ENCODE measurements at regions not wholly inside any gene's neighbourhood (a gene's known extent, or its start where the extent isn't known, plus 50 kb on each side); places are given as distances from the start of the nearest gene placed in this dataset.

GRCh38 chr4:14337892-14338584, 664.2 kb upstream of the CPEB2 start:
- CTCF ChIA-PET: no interaction called here
- no peaks in the 10 kb centered on the region for H3K4me1 ChIP-seq (ENCODE audit: insufficient read depth, low read length)
- Mint-ChIP-seq H3K4me3 (no peak overlapping the region), H3K27ac (no peak overlapping the region), H3K4me1 (no peaks in the 10 kb centered on the region), H3K36me3 (no peaks in the 10 kb centered on the region), H3K27me3 (no peaks in the 10 kb centered on the region), H3K9me3 (peaks cover 0 to 3% (median 0%) of the 10 kb centered on the region in 5 donors)
- no peaks in the 10 kb centered on the region for H3K9me3 ChIP-seq (ENCODE audit: low read length)
- DNase-seq: no peak
- H3K4me3 ChIP-seq (ENCODE audit: low read length): no peak overlapping the region
- no peak overlapping the region for H3K27ac ChIP-seq (ENCODE audit: low read depth, low read length)
- POLR2A ChIA-PET: no interaction called here
- H3K27me3 ChIP-seq (ENCODE audit: insufficient read depth, low read length, poor library complexity, severe bottlenecking): no peaks in the 10 kb centered on the region
- H3K36me3 ChIP-seq (ENCODE audit: insufficient read depth, low read length): no peaks in the 10 kb centered on the region

- H3K36me3 ChIP-seq (ENCODE audit: insufficient read depth, low read length): no peaks in the 10 kb centered on the region
- H3K27ac ChIP-seq (ENCODE audit: low read depth, low read length): no peak overlapping the region
- H3K27me3 ChIP-seq (ENCODE audit: insufficient read depth, low read length, poor library complexity, severe bottlenecking): no peaks in the 10 kb centered on the region
- Mint-ChIP-seq H3K36me3 (no peaks in the 10 kb centered on the region), H3K27ac (no peak overlapping the region), H3K9me3 (peaks cover 0 to 3% (median 0%) of the 10 kb centered on the region in 5 donors), H3K4me1 (no peaks in the 10 kb centered on the region), H3K4me3 (no peak overlapping the region), H3K27me3 (no peaks in the 10 kb centered on the region)
- ChIA-PET POLR2A (no interaction called here), CTCF (no interaction called here)
- H3K4me1 ChIP-seq (ENCODE audit: insufficient read depth, low read length): no peaks in the 10 kb centered on the region
- H3K9me3 ChIP-seq (ENCODE audit: low read length): no peaks in the 10 kb centered on the region
- DNase-seq: no peak
- no peak overlapping the region for H3K4me3 ChIP-seq (ENCODE audit: low read length)
Observed at GRCh38 chr4:14338585-14339265, 663.6 kb upstream of the CPEB2 start.

DNA sequence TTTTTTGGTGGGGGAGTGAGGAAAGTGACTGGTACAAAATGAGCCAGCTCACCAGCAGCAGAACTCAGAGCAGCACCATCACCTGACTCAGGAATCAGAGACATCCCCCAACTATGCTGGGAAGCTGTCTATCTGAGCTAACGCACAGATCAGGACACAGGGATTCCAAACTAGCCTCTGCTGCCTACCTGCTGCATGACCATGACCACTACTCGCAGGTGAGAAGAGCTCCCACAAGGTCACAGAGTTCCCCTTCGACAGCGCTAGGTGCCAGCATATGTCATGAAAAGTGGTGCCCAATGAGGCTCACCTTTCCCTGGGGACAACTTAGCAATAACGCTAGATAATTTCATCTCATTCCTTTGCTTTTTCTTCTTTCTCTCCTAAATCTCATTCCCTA, 662.6 kb upstream of the CPEB2 start:
- H3K27ac Mint-ChIP-seq: no peak overlapping the region
- no peaks in the 10 kb centered on the region for H3K36me3 Mint-ChIP-seq
- no peak overlapping the region for H3K4me3 ChIP-seq (ENCODE audit: low read length)
- ChIA-PET POLR2A (no interaction called here), CTCF (no interaction called here)
- H3K9me3 ChIP-seq (ENCODE audit: low read length): no peaks in the 10 kb centered on the region
- no peaks in the 10 kb centered on the region for H3K36me3 ChIP-seq (ENCODE audit: insufficient read depth, low read length)
- no peak for DNase-seq
- no peaks in the 10 kb centered on the region for H3K27me3 Mint-ChIP-seq
- peaks cover 0 to 3% (median 0%) of the 10 kb centered on the region in 5 donors for H3K9me3 Mint-ChIP-seq
- H3K27ac ChIP-seq (ENCODE audit: low read depth, low read length): no peak overlapping the region
- H3K4me1 ChIP-seq (ENCODE audit: insufficient read depth, low read length): no peaks in the 10 kb centered on the region
- no peaks in the 10 kb centered on the region for H3K27me3 ChIP-seq (ENCODE audit: insufficient read depth, low read length, poor library complexity, severe bottlenecking)
- H3K4me1 Mint-ChIP-seq: no peaks in the 10 kb centered on the region
- no peak overlapping the region for H3K4me3 Mint-ChIP-seq

- no peaks in the 10 kb centered on the region for H3K4me1 ChIP-seq (ENCODE audit: insufficient read depth, low read length)
- POLR2A ChIA-PET: no interaction called here
- no peaks in the 10 kb centered on the region for H3K36me3 ChIP-seq (ENCODE audit: insufficient read depth, low read length)
- CTCF ChIA-PET: no interaction called here
- no peak overlapping the region for H3K27ac Mint-ChIP-seq
- no peaks in the 10 kb centered on the region for H3K27me3 ChIP-seq (ENCODE audit: insufficient read depth, low read length, poor library complexity, severe bottlenecking)
- H3K9me3 Mint-ChIP-seq: peaks cover 0 to 2% (median 0%) of the 10 kb centered on the region in 5 donors
- H3K4me3 Mint-ChIP-seq: no peak overlapping the region
- no peaks in the 10 kb centered on the region for H3K36me3 Mint-ChIP-seq
- no peak for DNase-seq
- H3K4me3 ChIP-seq (ENCODE audit: low read length): no peak overlapping the region
- no peaks in the 10 kb centered on the region for H3K27me3 Mint-ChIP-seq
- no peaks in the 10 kb centered on the region for H3K4me1 Mint-ChIP-seq
- H3K9me3 ChIP-seq (ENCODE audit: low read length): no peaks in the 10 kb centered on the region
- H3K27ac ChIP-seq (ENCODE audit: low read depth, low read length): no peak overlapping the region
Observed at GRCh38 chr4:14340321-14340720, 662.0 kb upstream of the CPEB2 start.

- Histone ChIP-seq H3K9me3 (ENCODE audit: low read length) (no peaks in the 10 kb centered on the region), H3K27ac (ENCODE audit: low read depth, low read length) (no peak overlapping the region), H3K36me3 (ENCODE audit: insufficient read depth, low read length) (no peaks in the 10 kb centered on the region), H3K27me3 (ENCODE audit: insufficient read depth, low read length, poor library complexity, severe bottlenecking) (no peaks in the 10 kb centered on the region), H3K4me1 (ENCODE audit: insufficient read depth, low read length) (no peaks in the 10 kb centered on the region), H3K4me3 (ENCODE audit: low read length) (no peak overlapping the region)
- H3K36me3 Mint-ChIP-seq: no peaks in the 10 kb centered on the region
- CTCF ChIA-PET: no interaction called here
- peaks cover 0 to 4% (median 0%) of the 10 kb centered on the region in 5 donors for H3K9me3 Mint-ChIP-seq
- H3K4me3 Mint-ChIP-seq: no peak overlapping the region
- H3K27ac Mint-ChIP-seq: no peak overlapping the region
- POLR2A ChIA-PET: no interaction called here
- no peak for DNase-seq
- no peaks in the 10 kb centered on the region for H3K4me1 Mint-ChIP-seq
- H3K27me3 Mint-ChIP-seq: no peaks in the 10 kb centered on the region
Observed at GRCh38 chr4:14343961-14344360, 658.3 kb upstream of the CPEB2 start.

- no peaks in the 10 kb centered on the region for H3K36me3 Mint-ChIP-seq
- ChIA-PET POLR2A (no interaction called here), CTCF (no interaction called here)
- H3K9me3 ChIP-seq (ENCODE audit: low read length): no peaks in the 10 kb centered on the region
- H3K4me1 ChIP-seq (ENCODE audit: insufficient read depth, low read length): no peaks in the 10 kb centered on the region
- H3K36me3 ChIP-seq (ENCODE audit: insufficient read depth, low read length): no peaks in the 10 kb centered on the region
- no peak overlapping the region for H3K4me3 Mint-ChIP-seq
- no peak overlapping the region for H3K4me3 ChIP-seq (ENCODE audit: low read length)
- no peaks in the 10 kb centered on the region for H3K4me1 Mint-ChIP-seq
- DNase-seq: no peak
- no peaks in the 10 kb centered on the region for H3K27me3 ChIP-seq (ENCODE audit: insufficient read depth, low read length, poor library complexity, severe bottlenecking)
- no peak overlapping the region for H3K27ac ChIP-seq (ENCODE audit: low read depth, low read length)
- peaks cover 0 to 6% (median 0%) of the 10 kb centered on the region in 5 donors for H3K9me3 Mint-ChIP-seq
- no peaks in the 10 kb centered on the region for H3K27me3 Mint-ChIP-seq
- H3K27ac Mint-ChIP-seq: no peak overlapping the region
Observed at GRCh38 chr4:14345356-14345775, 656.9 kb upstream of the CPEB2 start.

- Histone ChIP-seq H3K9me3 (ENCODE audit: low read length) (no peaks in the 10 kb centered on the region), H3K27me3 (ENCODE audit: insufficient read depth, low read length, poor library complexity, severe bottlenecking) (no peaks in the 10 kb centered on the region), H3K36me3 (ENCODE audit: insufficient read depth, low read length) (no peaks in the 10 kb centered on the region), H3K27ac (ENCODE audit: low read depth, low read length) (no peak overlapping the region), H3K4me3 (ENCODE audit: low read length) (no peak overlapping the region), H3K4me1 (ENCODE audit: insufficient read depth, low read length) (no peaks in the 10 kb centered on the region)
- ChIA-PET POLR2A (no interaction called here), CTCF (no interaction called here)
- peaks cover 0 to 6% (median 0%) of the 10 kb centered on the region in 5 donors for H3K9me3 Mint-ChIP-seq
- no peak overlapping the region for H3K4me3 Mint-ChIP-seq
- H3K27ac Mint-ChIP-seq: no peak overlapping the region
- no peak for DNase-seq
- H3K27me3 Mint-ChIP-seq: no peaks in the 10 kb centered on the region
- H3K36me3 Mint-ChIP-seq: no peaks in the 10 kb centered on the region
- H3K4me1 Mint-ChIP-seq: peaks cover 0 to 2% (median 0%) of the 10 kb centered on the region in 3 donors
Observed at GRCh38 chr4:14347526-14347925, 654.8 kb upstream of the CPEB2 start.

- H3K27me3 Mint-ChIP-seq: no peaks in the 10 kb centered on the region
- DNase-seq: no peak
- no peak overlapping the region for H3K27ac ChIP-seq (ENCODE audit: low read depth, low read length)
- H3K4me3 Mint-ChIP-seq: no peak overlapping the region
- H3K27ac Mint-ChIP-seq: no peak overlapping the region
- no peaks in the 10 kb centered on the region for H3K27me3 ChIP-seq (ENCODE audit: insufficient read depth, low read length, poor library complexity, severe bottlenecking)
- H3K36me3 ChIP-seq (ENCODE audit: insufficient read depth, low read length): no peaks in the 10 kb centered on the region
- no peaks in the 10 kb centered on the region for H3K4me1 ChIP-seq (ENCODE audit: insufficient read depth, low read length)
- H3K4me3 ChIP-seq (ENCODE audit: low read length): no peak overlapping the region
- POLR2A ChIA-PET: no interaction called here
- H3K9me3 ChIP-seq (ENCODE audit: low read length): no peaks in the 10 kb centered on the region
- H3K36me3 Mint-ChIP-seq: no peaks in the 10 kb centered on the region
- peaks cover 0 to 2% (median 0%) of the 10 kb centered on the region in 3 donors for H3K4me1 Mint-ChIP-seq
- peaks cover 0 to 6% (median 0%) of the 10 kb centered on the region in 5 donors for H3K9me3 Mint-ChIP-seq
- CTCF ChIA-PET: no interaction called here
Observed at GRCh38 chr4:14348506-14348905, 653.8 kb upstream of the CPEB2 start.

Measured in CD8-positive, alpha-beta memory T cell (primary cell).